Suprapubic skin (tissue), 4 donors: ENCODE measurements at regions not wholly inside any gene's neighbourhood (a gene's known extent, or its start where the extent isn't known, plus 50 kb on each side); places are given as distances from the start of the nearest gene placed in this dataset.

Experiments
- DNase-seq, 2 donors: peaks; one replicate each; pipeline ENCODE4 v3.0.0-alpha.2; 2019; ENCODE audit warnings: low spot score in 2 of 2
- H3K27ac ChIP-seq: fragments of 200-600 bp; sonication (generic); one replicate; pipeline ENCODE4 v1.5.1; 2019
- H3K27me3 ChIP-seq: fragments of 200-600 bp; sonication (generic); one replicate; pipeline ENCODE4 v1.5.1; 2019
- H3K36me3 ChIP-seq: fragments of 200-600 bp; sonication (generic); one replicate; pipeline ENCODE4 v1.5.1; 2019
- H3K4me1 ChIP-seq: fragments of 200-600 bp; sonication (generic); one replicate; pipeline ENCODE4 v1.5.1; 2019
- H3K4me3 ChIP-seq: fragments of 200-600 bp; sonication (generic); one replicate; pipeline ENCODE4 v1.5.1; 2019; ENCODE audit warnings: mild to moderate bottlenecking
- H3K9me3 ChIP-seq: fragments of 200-600 bp; sonication (generic); one replicate; pipeline ENCODE4 v1.5.1; 2019
- EP300 ChIP-seq: sonication (generic); formaldehyde crosslinking; IDR thresholded peaks from one replicate; pipeline ENCODE4 v1.6.1; 2017; ENCODE audit warnings: antibody characterized with exemption
- POLR2A ChIP-seq, 2 donors: fragments of 450-650 bp; IDR thresholded peaks; one replicate each; pipeline ENCODE4 v1.6.1; 2017; ENCODE audit warnings: antibody characterized with exemption in 2 of 2, mild to moderate bottlenecking in 2 of 2, moderate library complexity in 2 of 2
- POLR2AphosphoS5 ChIP-seq, 3 donors: sonication (generic); formaldehyde crosslinking; IDR thresholded peaks; one replicate each; pipeline ENCODE4 v1.6.1; 2017; ENCODE audit warnings: antibody characterized with exemption in 3 of 3
- WGBS: methylation state at CpG from one replicate; pipeline ENCODE4 v1.1.5; 2018; 5-methylcytosine and 5-hydroxymethylcytosine counted together
- TF ChIP-seq, protein P1 (sequence below), 2 donors: fragments of 200-600 bp in 1 of 2; fragments of 450-650 bp in 1 of 2; sonication (generic) in 1 of 2; IDR thresholded peaks; one replicate each; pipeline ENCODE4 v1.5.1; 2016 to 2019; ENCODE audit warnings: antibody characterized with exemption in 2 of 2, mild to moderate bottlenecking in 1 of 2, moderate library complexity in 1 of 2

- H3K4me1 ChIP-seq: no peaks in the 10 kb centered on the region
- H3K36me3 ChIP-seq: no peaks in the 10 kb centered on the region
- no peak for DNase-seq
- H3K9me3 ChIP-seq: no peaks in the 10 kb centered on the region
- peaks cover 2% of the 10 kb centered on the region for H3K27me3 ChIP-seq
- WGBS: 73% methylated on average over 1 of the region's 1 CpG
- TF ChIP-seq POLR2A (IDR thresholded peaks at IDR 0.05) (no peak), POLR2AphosphoS5 (IDR thresholded peaks at IDR 0.05) (no peak), EP300 (no peak)
- TF ChIP-seq, protein P1, sequence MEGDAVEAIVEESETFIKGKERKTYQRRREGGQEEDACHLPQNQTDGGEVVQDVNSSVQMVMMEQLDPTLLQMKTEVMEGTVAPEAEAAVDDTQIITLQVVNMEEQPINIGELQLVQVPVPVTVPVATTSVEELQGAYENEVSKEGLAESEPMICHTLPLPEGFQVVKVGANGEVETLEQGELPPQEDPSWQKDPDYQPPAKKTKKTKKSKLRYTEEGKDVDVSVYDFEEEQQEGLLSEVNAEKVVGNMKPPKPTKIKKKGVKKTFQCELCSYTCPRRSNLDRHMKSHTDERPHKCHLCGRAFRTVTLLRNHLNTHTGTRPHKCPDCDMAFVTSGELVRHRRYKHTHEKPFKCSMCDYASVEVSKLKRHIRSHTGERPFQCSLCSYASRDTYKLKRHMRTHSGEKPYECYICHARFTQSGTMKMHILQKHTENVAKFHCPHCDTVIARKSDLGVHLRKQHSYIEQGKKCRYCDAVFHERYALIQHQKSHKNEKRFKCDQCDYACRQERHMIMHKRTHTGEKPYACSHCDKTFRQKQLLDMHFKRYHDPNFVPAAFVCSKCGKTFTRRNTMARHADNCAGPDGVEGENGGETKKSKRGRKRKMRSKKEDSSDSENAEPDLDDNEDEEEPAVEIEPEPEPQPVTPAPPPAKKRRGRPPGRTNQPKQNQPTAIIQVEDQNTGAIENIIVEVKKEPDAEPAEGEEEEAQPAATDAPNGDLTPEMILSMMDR (IDR thresholded peaks at IDR 0.05): no peak
- no peak overlapping the region for H3K27ac ChIP-seq
- H3K4me3 ChIP-seq: no peak overlapping the region
Measured at GRCh38 chr6:26292709-26293108, 72.3 kb upstream of the BTN3A2 start.

DNA sequence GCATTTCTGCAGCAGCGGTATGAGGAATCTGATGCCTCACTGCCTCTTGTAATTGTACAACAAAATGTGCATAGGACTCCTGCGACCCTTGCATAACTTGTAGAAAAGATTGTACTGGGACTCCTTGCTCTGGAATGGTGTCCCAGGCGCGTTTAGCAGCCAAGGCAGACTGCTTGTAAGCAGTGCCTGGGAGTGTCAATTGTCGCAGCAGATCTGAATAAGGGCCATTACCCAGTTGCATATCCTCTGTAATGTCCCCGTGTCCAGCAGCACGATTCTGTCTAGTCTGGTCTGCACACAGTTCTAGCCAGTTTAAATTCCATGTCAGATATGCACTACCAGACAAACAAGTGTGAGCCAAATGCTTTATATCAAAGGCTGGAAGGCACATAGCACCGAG lies 70.7 kb upstream of the BTN3A2 start:
- Histone ChIP-seq H3K27ac (no peak overlapping the region), H3K4me1 (no peaks in the 10 kb centered on the region), H3K9me3 (no peaks in the 10 kb centered on the region), H3K4me3 (no peak overlapping the region), H3K27me3 (peaks cover 7% of the 10 kb centered on the region), H3K36me3 (no peaks in the 10 kb centered on the region)
- 88% methylated on average over 8 of the region's 8 CpGs for WGBS
- no peak for DNase-seq
- TF ChIP-seq EP300 (no peak), POLR2A (IDR thresholded peaks at IDR 0.05) (no peak)
- TF ChIP-seq, protein P1 (IDR thresholded peaks at IDR 0.05): no peak

DNA sequence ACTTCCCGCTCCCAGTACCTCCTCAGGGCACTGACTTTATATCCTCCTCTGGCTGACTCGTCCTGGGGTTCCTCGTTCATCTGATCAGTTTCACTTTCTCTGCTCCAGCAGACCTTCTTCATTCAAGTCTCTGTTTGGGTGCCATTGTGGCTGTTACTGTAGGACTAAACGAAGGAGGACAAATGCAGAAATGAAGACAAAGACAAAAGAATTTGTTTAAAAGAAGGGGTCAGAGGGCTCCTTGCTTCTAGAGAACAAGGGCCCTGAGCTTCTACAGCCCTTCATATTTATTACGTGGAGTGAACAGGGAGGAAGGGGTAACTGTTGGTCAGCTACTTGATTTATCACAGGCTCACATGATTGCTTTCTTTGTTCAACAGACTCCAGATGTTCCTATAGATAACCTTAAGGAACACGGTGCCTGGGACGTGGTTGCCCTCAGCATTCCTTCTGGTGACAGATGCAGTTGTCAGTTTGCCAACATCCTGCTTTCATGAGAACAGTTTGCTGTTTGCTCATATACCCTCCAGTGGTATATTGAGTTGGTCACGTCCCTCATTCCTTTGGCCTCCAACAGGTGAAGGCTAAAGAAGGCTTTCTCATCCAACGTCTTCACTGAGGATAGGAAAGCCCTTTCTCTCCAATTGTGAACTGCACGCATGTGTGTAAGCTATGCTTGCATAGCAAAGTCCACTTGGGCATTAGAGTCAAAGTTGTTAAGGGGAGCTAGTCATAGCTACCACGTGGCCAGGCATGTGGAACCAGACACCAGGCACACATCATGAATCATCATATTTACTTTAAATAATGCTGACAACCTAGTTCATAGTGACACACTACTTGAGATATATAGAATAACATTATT lies 69.1 kb upstream of the BTN3A2 start:
- H3K4me1 ChIP-seq: no peaks in the 10 kb centered on the region
- H3K4me3 ChIP-seq: no peak overlapping the region
- no peak for TF ChIP-seq POLR2A (IDR thresholded peaks at IDR 0.05)
- TF ChIP-seq POLR2AphosphoS5 (IDR thresholded peaks at IDR 0.05): no peak
- TF ChIP-seq, protein P1 (IDR thresholded peaks at IDR 0.05): no peak
- TF ChIP-seq EP300: no peak
- H3K36me3 ChIP-seq: no peaks in the 10 kb centered on the region
- H3K27me3 ChIP-seq: peaks cover 9% of the 10 kb centered on the region
- DNase-seq: no peak
- 48% methylated on average over 11 of the region's 11 CpGs for WGBS
- H3K9me3 ChIP-seq: no peaks in the 10 kb centered on the region
- H3K27ac ChIP-seq: no peak overlapping the region

- DNase-seq: no peak
- H3K9me3 ChIP-seq: no peaks in the 10 kb centered on the region
- H3K4me1 ChIP-seq: no peaks in the 10 kb centered on the region
- no peaks in the 10 kb centered on the region for H3K36me3 ChIP-seq
- H3K4me3 ChIP-seq: no peak overlapping the region
- H3K27ac ChIP-seq: no peak overlapping the region
- WGBS: 90% methylated on average over 2 of the region's 2 CpGs
- TF ChIP-seq POLR2AphosphoS5 (IDR thresholded peaks at IDR 0.05) (no peak), EP300 (no peak), POLR2A (IDR thresholded peaks at IDR 0.05) (no peak)
- TF ChIP-seq, protein P1 (IDR thresholded peaks at IDR 0.05): no peak
- H3K27me3 ChIP-seq: peaks cover 9% of the 10 kb centered on the region
Measured at GRCh38 chr6:26296556-26296856, 68.5 kb upstream of the BTN3A2 start.

- TF ChIP-seq EP300 (no peak), POLR2A (IDR thresholded peaks at IDR 0.05) (no peak), POLR2AphosphoS5 (IDR thresholded peaks at IDR 0.05) (no peak)
- TF ChIP-seq, protein P1 (IDR thresholded peaks at IDR 0.05): no peak
- Histone ChIP-seq H3K36me3 (no peaks in the 10 kb centered on the region), H3K4me3 (no peak overlapping the region), H3K4me1 (no peaks in the 10 kb centered on the region), H3K27me3 (peaks cover 9% of the 10 kb centered on the region), H3K27ac (no peak overlapping the region), H3K9me3 (no peaks in the 10 kb centered on the region)
- DNase-seq: no peak
- 79% methylated on average over 4 of the region's 4 CpGs for WGBS
Measured at GRCh38 chr6:26296857-26297648, 67.9 kb upstream of the BTN3A2 start.
